ENCODE measurements at regions not wholly inside any gene's neighbourhood (a gene's known extent, or its start where the extent isn't known, plus 50 kb on each side); places are given as distances from the start of the nearest gene placed in this dataset.

- Histone ChIP-seq H4K20me1 (ENCODE audit: insufficient read depth, low read length) (no peaks in the 10 kb centered on the region), H3K4me2 (ENCODE audit: insufficient read depth, low read length) (no peak overlapping the region), H3K4me1 (ENCODE audit: insufficient read depth, low read length) (no peaks in the 10 kb centered on the region), H2AFZ (ENCODE audit: low read length) (no peak overlapping the region), H3K27ac (ENCODE audit: low read depth, low read length) (no peak overlapping the region), H3K79me2 (ENCODE audit: insufficient read depth, low read length) (no peaks in the 10 kb centered on the region), H3K27me3 (ENCODE audit: insufficient read depth, low read length) (no peaks in the 10 kb centered on the region), H3K4me3 (ENCODE audit: insufficient read depth, low read length) (no peak overlapping the region), H3K9me3 (ENCODE audit: low read depth, low read length) (peaks cover 4% of the 10 kb centered on the region), H3K36me3 (ENCODE audit: insufficient read depth, low read length) (no peaks in the 10 kb centered on the region)
- TF ChIP-seq CTCF (IDR thresholded peaks at IDR 0.05; ENCODE audit: extremely low read depth, low read depth, low read length), result no peak
- peak; percentile 10 for DNase-seq (ENCODE audit: insufficient read length, low spot score, missing footprints)
These were observed 308.0 kb downstream of the OLFM4 start for GRCh38 chr13:53336441-53337160.

- Histone ChIP-seq H3K27ac (ENCODE audit: low read depth, low read length) (no peak overlapping the region), H3K4me2 (ENCODE audit: insufficient read depth, low read length) (no peak overlapping the region), H3K4me1 (ENCODE audit: insufficient read depth, low read length) (no peaks in the 10 kb centered on the region), H2AFZ (ENCODE audit: low read length) (no peak overlapping the region), H3K27me3 (ENCODE audit: insufficient read depth, low read length) (no peaks in the 10 kb centered on the region), H3K4me3 (ENCODE audit: insufficient read depth, low read length) (no peak overlapping the region), H3K36me3 (ENCODE audit: insufficient read depth, low read length) (no peaks in the 10 kb centered on the region), H3K9me3 (ENCODE audit: low read depth, low read length) (peaks cover 5% of the 10 kb centered on the region), H4K20me1 (ENCODE audit: insufficient read depth, low read length) (no peaks in the 10 kb centered on the region), H3K79me2 (ENCODE audit: insufficient read depth, low read length) (no peaks in the 10 kb centered on the region)
- no peak for DNase-seq (ENCODE audit: insufficient read length, low spot score, missing footprints)
- no peak for TF ChIP-seq CTCF (IDR thresholded peaks at IDR 0.05; ENCODE audit: extremely low read depth, low read depth, low read length)
These were observed 310.1 kb downstream of the OLFM4 start for GRCh38 chr13:53338760-53339159.

GRCh38 chr13:53340505-53341143 is 312.0 kb downstream of the OLFM4 start:
- peaks cover 5% of the 10 kb centered on the region for H3K9me3 ChIP-seq (ENCODE audit: low read depth, low read length)
- H3K4me2 ChIP-seq (ENCODE audit: insufficient read depth, low read length), result no peak overlapping the region
- no peaks in the 10 kb centered on the region for H3K36me3 ChIP-seq (ENCODE audit: insufficient read depth, low read length)
- no peaks in the 10 kb centered on the region for H3K79me2 ChIP-seq (ENCODE audit: insufficient read depth, low read length)
- H3K27ac ChIP-seq (ENCODE audit: low read depth, low read length), result no peak overlapping the region
- H4K20me1 ChIP-seq (ENCODE audit: insufficient read depth, low read length), result no peaks in the 10 kb centered on the region
- DNase-seq (ENCODE audit: insufficient read length, low spot score, missing footprints), result no peak
- H2AFZ ChIP-seq (ENCODE audit: low read length), result no peak overlapping the region
- no peaks in the 10 kb centered on the region for H3K27me3 ChIP-seq (ENCODE audit: insufficient read depth, low read length)
- H3K4me1 ChIP-seq (ENCODE audit: insufficient read depth, low read length), result no peaks in the 10 kb centered on the region
- no peak overlapping the region for H3K4me3 ChIP-seq (ENCODE audit: insufficient read depth, low read length)
- TF ChIP-seq CTCF (IDR thresholded peaks at IDR 0.05; ENCODE audit: extremely low read depth, low read depth, low read length), result no peak

- TF ChIP-seq CTCF (IDR thresholded peaks at IDR 0.05; ENCODE audit: extremely low read depth, low read depth, low read length), result no peak
- H3K36me3 ChIP-seq (ENCODE audit: insufficient read depth, low read length), result no peaks in the 10 kb centered on the region
These were observed 312.5 kb downstream of the OLFM4 start for GRCh38 chr13:53341144-53341510.

More at GRCh38 chr13:53341144-53341510, 312.5 kb downstream of the OLFM4 start:
- Histone ChIP-seq H3K9me3 (ENCODE audit: low read depth, low read length) (peaks cover 5% of the 10 kb centered on the region), H4K20me1 (ENCODE audit: insufficient read depth, low read length) (no peaks in the 10 kb centered on the region), H3K79me2 (ENCODE audit: insufficient read depth, low read length) (no peaks in the 10 kb centered on the region), H3K27me3 (ENCODE audit: insufficient read depth, low read length) (no peaks in the 10 kb centered on the region), H3K4me1 (ENCODE audit: insufficient read depth, low read length) (no peaks in the 10 kb centered on the region), H3K27ac (ENCODE audit: low read depth, low read length) (no peak overlapping the region), H3K4me3 (ENCODE audit: insufficient read depth, low read length) (no peak overlapping the region), H2AFZ (ENCODE audit: low read length) (no peak overlapping the region), H3K4me2 (ENCODE audit: insufficient read depth, low read length) (no peak overlapping the region)
- peak; percentile 15 for DNase-seq (ENCODE audit: insufficient read length, low spot score, missing footprints)
